GM12872 (cell line): ENCODE measurements at regions not wholly inside any gene's neighbourhood (a gene's known extent, or its start where the extent isn't known, plus 50 kb on each side); places are given as distances from the start of the nearest gene placed in this dataset.
A peak's percentile ranks its signal among the peaks of the same experiment; 100 is the strongest.

Experiments used
- CTCF ChIP-seq: IDR thresholded peaks from 3 replicates; pipeline ENCODE4 v1.5.1; 2011; ENCODE audit warnings: low read depth, mild to moderate bottlenecking, low read length, moderate library complexity; ENCODE audit not compliant: insufficient read depth

- no peak for TF ChIP-seq CTCF
Observed at GRCh38 chr4:137823007-137823406, 290.7 kb upstream of the PCDH18 start.

DNA sequence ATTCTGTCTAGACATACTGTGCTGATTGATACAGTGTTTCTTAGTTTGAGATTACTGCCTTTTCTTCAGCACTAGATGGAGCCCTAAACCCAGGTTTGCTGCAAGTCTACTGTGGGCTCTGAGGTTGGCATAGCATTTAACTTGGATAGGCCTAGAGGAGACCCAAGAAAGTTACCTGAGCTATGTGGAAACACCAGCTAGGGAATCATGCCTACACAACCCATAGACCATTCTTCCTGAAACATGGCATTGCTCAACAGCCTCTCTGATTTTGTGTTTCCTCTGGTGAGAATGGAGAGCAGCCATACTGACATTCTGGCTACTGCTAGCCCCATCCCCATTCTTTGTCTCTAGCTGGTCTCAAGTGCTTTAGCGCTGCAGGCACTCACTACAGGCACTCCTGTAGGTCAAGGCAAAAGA lies 287.7 kb upstream of the PCDH18 start:
- peak; percentile 55 for TF ChIP-seq CTCF

DNA sequence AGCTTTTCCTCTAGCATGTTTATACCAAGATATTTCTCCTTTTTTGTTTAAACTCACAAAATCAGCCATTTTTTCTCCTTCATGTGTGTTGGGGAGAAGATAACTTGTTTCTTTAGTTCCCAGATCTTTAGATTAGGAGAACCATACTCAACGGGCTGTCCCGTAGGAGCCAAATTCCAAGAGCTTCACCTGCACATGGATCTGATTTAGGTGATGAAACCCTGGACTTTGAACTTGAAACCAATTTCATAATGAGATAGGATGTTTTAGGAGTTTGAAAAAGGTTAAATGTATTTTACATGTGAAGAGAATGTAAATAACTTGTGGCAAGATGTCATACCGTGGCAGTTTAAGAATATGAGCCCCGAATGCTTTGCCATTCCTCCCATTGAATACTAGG lies 280.0 kb upstream of the PCDH18 start:
- TF ChIP-seq CTCF, result no peak

GRCh38 chr4:137806420-137806819 lies 274.1 kb upstream of the PCDH18 start:
- TF ChIP-seq CTCF, result no peak

- no peak for TF ChIP-seq CTCF
Observed at GRCh38 chr4:137804906-137805495, 272.7 kb upstream of the PCDH18 start.

DNA sequence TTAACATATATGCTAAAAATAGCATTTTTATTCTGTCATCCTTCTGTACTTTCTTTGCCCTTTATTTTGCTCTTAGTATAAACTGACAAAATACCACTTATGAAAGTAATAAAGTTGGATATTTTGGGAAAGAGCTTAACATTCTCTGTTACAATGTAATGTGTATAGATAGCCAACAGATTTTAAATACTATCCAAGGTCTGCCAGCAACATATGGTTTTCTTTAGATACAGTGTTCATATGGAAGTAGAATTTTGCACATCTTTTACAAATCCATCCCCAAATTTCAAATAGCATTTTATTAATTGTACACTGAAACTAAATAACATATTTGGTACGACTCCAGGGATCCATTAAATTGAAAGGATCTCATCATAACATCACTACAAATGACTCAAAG lies 268.6 kb upstream of the PCDH18 start:
- TF ChIP-seq CTCF, result no peak

- no peak for TF ChIP-seq CTCF
Observed at GRCh38 chr4:137794764-137795254, 262.5 kb upstream of the PCDH18 start.
